Activated T-cell treated with anti-CD3 and anti-CD28 coated beads, Interleukin-2, amount 50 U/mL, for 4 hours (primary cell): ENCODE measurements at regions not wholly inside any gene's neighbourhood (a gene's known extent, or its start where the extent isn't known, plus 50 kb on each side); places are given as distances from the start of the nearest gene placed in this dataset.
A peak's percentile ranks its signal among the peaks of the same experiment; 100 is the strongest.
"Not testable (repeated sequence)": the region's sequence is repeated elsewhere in the genome, so short reads cannot be mapped to it uniquely, and the experiment has no call there.

Source experiments
- ATAC-seq, 2 donors: fragments of 200-7000 bp; cut with Tn5 transposase; one replicate each; pipeline ENCODE4 v1.10.0; 2021
- DNase-seq: peaks from one replicate; pipeline ENCODE4 v3.0.0-alpha.2; 2020
- H3K27me3 Mint-ChIP-seq: one replicate; pipeline ENCODE4 v1.8.0; 2021; ENCODE audit warnings: low read depth, mixed read lengths
- H3K36me3 Mint-ChIP-seq: one replicate; pipeline ENCODE4 v1.8.0; 2022; ENCODE audit warnings: mixed read lengths; ENCODE audit not compliant: insufficient read depth
- H3K4me1 Mint-ChIP-seq: one replicate; pipeline ENCODE4 v1.8.0; 2021; ENCODE audit warnings: low read depth, mixed read lengths
- H3K4me3 Mint-ChIP-seq: one replicate; pipeline ENCODE4 v1.8.0; 2021; ENCODE audit warnings: mild to moderate bottlenecking, moderate library complexity, mixed read lengths
- H3K9me3 Mint-ChIP-seq: one replicate; pipeline ENCODE4 v1.8.0; 2021; ENCODE audit warnings: mixed read lengths

- no peaks in the 10 kb centered on the region for H3K36me3 Mint-ChIP-seq
- peaks cover 2% of the 10 kb centered on the region for H3K27me3 Mint-ChIP-seq
- no peak overlapping the region for H3K4me3 Mint-ChIP-seq
- DNase-seq (no peak), ATAC-seq (no peak)
- H3K4me1 Mint-ChIP-seq, result no peaks in the 10 kb centered on the region
- peaks cover 33% of the 10 kb centered on the region for H3K9me3 Mint-ChIP-seq
Observed at GRCh38 chr4:1589098-1589497, 95.0 kb downstream of the FAM53A start.

- Mint-ChIP-seq H3K27me3 (peaks cover 2% of the 10 kb centered on the region), H3K4me1 (no peaks in the 10 kb centered on the region), H3K4me3 (no peak overlapping the region), H3K9me3 (peaks cover 33% of the 10 kb centered on the region), H3K36me3 (no peaks in the 10 kb centered on the region)
- ATAC-seq (no peak), DNase-seq (no peak)
Observed at GRCh38 chr4:1588306-1588705, 95.8 kb downstream of the FAM53A start.

GRCh38 chr4:1584498-1584897, 99.6 kb downstream of the FAM53A start:
- peaks cover 2% of the 10 kb centered on the region for H3K27me3 Mint-ChIP-seq
- H3K9me3 Mint-ChIP-seq, result peaks cover 20% of the 10 kb centered on the region
- H3K36me3 Mint-ChIP-seq, result no peaks in the 10 kb centered on the region
- H3K4me3 Mint-ChIP-seq, result no peak overlapping the region
- H3K4me1 Mint-ChIP-seq, result peaks cover 4% of the 10 kb centered on the region
- ATAC-seq (no peak), DNase-seq (no peak)

GRCh38 chr4:1583859-1584258, 100.3 kb downstream of the FAM53A start:
- ATAC-seq, result no peak
- peaks cover 15% of the 10 kb centered on the region for H3K9me3 Mint-ChIP-seq
- H3K27me3 Mint-ChIP-seq, result peaks cover 2% of the 10 kb centered on the region
- H3K4me1 Mint-ChIP-seq, result peaks cover 4% of the 10 kb centered on the region
- DNase-seq, result no peak
- H3K36me3 Mint-ChIP-seq, result no peaks in the 10 kb centered on the region
- no peak overlapping the region for H3K4me3 Mint-ChIP-seq

- H3K36me3 Mint-ChIP-seq, result no peaks in the 10 kb centered on the region
- ATAC-seq (no peak), DNase-seq (no peak)
- H3K4me3 Mint-ChIP-seq, result no peak overlapping the region
- peaks cover 4% of the 10 kb centered on the region for H3K4me1 Mint-ChIP-seq
- H3K9me3 Mint-ChIP-seq, result peaks cover 8% of the 10 kb centered on the region
- no peaks in the 10 kb centered on the region for H3K27me3 Mint-ChIP-seq
Observed at GRCh38 chr4:1583051-1583785, 100.9 kb downstream of the FAM53A start.

DNA sequence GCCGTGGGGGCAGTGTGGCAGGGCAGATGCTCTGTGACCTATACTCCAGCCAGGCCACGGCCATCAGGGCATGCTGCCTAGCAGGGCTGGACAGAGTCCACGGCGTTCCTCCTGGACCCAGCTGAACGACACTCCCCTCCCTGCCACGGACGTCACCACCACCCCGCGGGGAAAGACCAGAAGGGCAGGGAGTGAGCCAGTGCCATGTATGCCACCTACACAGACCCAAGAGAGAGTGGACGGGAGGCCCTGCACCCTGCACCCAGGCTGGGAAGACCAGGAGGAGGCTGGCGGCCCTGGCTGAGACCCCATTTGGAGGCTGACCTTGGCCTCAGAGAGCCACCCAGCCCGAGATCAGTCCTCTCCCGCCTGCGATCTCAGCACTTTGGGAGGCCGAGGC, 101.9 kb downstream of the FAM53A start:
- H3K4me1 Mint-ChIP-seq, result peaks cover 4% of the 10 kb centered on the region
- H3K27me3 Mint-ChIP-seq, result no peaks in the 10 kb centered on the region
- ATAC-seq (no peak), DNase-seq (no peak)
- no peak overlapping the region for H3K4me3 Mint-ChIP-seq
- no peaks in the 10 kb centered on the region for H3K36me3 Mint-ChIP-seq
- H3K9me3 Mint-ChIP-seq, result peaks cover 5% of the 10 kb centered on the region

DNA sequence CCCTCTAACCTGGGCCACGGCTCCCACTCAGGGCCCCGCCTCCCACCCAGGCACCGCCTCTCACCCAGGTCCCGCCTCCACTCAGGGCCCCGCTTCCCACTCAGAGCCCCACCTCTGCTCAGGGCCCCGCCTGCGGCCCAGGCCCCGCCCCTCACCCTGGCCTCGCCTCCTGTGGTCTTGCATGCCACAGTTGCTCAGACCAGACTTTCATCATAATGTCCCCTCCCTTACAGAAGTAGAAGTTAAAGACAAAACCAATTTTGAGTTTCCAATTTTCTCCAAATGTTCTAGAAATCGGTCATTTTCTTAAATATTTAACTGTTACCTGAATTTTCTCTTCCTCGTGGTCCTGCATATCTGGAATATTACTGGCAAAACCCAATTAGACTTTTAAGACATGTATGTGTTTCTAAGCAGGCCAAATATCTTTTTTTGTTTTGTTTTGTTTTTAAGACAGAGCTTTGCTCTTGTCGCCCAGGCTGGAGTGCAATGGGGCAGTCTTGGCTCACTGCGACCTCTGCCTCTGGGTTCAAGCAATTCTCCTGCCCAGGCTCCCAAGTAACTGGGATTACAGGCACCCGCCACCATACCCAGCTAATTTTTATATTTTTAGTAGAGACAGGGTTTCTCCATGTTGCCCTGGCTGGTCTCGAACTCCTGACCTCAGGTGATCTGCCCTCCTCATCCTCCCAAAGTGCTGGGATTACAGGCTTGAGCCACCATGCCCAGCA, 102.8 kb downstream of the FAM53A start:
- not testable (repeated sequence) for H3K9me3 Mint-ChIP-seq, H3K36me3 Mint-ChIP-seq, H3K4me1 Mint-ChIP-seq, H3K27me3 Mint-ChIP-seq
- DNase-seq (peak; percentile 83), ATAC-seq (peak; percentile 57 to 64)
- H3K4me3 Mint-ChIP-seq, result peak overlapping the region; percentile 24

DNA sequence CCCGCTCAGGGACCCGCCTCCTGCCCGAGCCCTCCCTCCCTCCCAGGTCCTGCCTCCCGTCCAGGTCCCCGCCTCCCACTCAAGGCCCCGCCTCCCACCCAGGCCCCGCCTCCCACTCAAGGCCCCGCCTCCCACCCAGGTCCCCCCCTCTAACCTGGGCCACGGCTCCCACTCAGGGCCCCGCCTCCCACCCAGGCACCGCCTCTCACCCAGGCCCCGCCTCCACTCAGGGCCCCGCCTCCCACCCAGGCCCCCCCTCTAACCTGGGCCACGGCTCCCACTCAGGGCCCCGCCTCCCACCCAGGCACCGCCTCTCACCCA, 103.5 kb downstream of the FAM53A start:
- DNase-seq, H3K9me3 Mint-ChIP-seq, H3K4me1 Mint-ChIP-seq, H3K4me3 Mint-ChIP-seq, H3K36me3 Mint-ChIP-seq, ATAC-seq, H3K27me3 Mint-ChIP-seq: not testable (repeated sequence)

DNA sequence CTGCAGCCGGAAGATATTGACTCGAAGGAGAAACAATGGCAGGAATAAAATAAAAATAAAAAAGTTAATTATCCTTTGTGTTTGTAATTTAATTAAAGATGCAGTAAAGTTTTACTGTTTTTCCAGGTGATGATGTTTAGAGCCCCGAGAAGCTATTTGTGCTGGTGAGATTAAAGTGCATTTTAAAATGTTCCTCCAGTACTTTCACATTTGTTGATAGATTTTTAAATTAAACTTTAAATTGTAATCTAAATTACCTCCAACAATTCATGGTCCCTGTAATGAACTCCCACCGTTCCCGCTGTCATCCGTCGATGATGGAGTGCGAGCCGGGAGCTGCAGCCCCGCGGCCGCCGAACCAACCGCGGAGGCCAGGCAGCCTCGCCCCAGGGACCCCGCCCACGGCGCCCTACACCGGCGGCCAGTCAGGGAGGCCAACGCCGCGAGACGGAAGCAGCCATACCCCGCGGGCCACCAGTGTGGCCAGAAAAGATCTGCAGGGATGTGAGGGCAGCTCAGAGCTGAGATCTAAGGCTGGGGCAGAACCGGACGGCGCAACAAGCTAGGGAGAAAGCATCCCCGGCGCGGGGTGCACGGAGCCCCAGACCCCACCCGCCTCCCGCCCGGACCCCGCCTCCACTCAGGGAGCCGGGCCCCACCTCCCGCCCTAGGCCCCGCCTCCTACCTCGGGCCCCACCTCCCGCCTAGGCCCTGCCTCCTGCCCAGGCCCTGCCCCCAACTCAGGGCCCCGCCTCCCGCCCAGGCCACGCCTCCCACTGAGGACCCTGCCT, 104.0 kb downstream of the FAM53A start:
- ATAC-seq, result peak; percentile 74 to 76
- H3K36me3 Mint-ChIP-seq, result no peaks in the 10 kb centered on the region
- peak; percentile 95 for DNase-seq
- H3K4me1 Mint-ChIP-seq, result peaks cover 4% of the 10 kb centered on the region
- H3K4me3 Mint-ChIP-seq, result peak overlapping the region; percentile 71
- no peaks in the 10 kb centered on the region for H3K9me3 Mint-ChIP-seq
- no peaks in the 10 kb centered on the region for H3K27me3 Mint-ChIP-seq

DNA sequence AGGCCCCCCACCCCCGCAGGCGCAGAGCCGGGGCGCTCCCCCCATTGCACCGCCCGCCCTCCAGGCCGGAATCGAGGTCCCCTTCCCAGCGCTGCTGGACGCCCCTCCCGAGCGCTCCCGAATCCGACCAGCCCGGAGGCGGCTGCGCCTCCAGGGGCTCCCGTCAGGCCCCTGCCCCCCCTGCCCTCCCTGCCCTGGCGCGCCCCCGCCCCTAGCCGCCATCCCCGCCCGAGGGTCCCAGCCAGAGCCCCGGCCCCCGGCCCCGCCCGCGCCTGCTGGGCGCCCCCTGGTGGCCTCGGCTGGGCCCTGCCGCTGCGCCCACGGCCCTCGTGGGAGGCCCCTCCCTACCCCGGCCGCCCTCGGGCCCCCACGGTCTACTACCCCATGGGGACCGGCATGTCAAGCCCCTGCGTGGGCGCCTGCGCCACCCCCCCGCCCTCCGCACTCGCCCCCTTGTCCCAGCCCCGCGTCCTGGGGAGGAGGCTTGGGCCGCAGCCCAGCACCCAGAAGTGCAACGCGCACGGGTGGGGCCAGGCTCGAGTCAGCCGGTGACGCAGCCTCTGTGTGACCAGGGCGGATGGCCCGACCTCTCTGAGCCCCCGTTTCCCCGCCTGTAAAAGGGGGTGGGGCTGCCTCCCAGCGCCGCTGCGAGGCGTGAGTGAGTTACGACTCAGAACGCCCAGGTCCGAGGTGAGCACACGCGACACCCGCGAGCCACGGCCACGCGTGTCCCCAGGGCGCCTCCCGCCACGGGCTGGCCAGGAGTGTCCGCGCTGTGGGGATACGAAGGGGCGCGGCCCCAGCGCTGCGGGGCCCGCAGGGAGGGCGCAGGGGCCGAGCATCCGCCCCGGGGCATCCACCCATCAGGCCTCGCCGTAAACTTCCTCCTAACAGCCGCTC, 104.9 kb downstream of the FAM53A start:
- Mint-ChIP-seq H3K9me3 (no peaks in the 10 kb centered on the region), H3K4me1 (peaks cover 4% of the 10 kb centered on the region), H3K4me3 (peak overlapping the region; percentile 71), H3K36me3 (no peaks in the 10 kb centered on the region), H3K27me3 (no peaks in the 10 kb centered on the region)
- ATAC-seq, result peak; percentile 65 to 66
- peak; percentile 68 for DNase-seq

DNA sequence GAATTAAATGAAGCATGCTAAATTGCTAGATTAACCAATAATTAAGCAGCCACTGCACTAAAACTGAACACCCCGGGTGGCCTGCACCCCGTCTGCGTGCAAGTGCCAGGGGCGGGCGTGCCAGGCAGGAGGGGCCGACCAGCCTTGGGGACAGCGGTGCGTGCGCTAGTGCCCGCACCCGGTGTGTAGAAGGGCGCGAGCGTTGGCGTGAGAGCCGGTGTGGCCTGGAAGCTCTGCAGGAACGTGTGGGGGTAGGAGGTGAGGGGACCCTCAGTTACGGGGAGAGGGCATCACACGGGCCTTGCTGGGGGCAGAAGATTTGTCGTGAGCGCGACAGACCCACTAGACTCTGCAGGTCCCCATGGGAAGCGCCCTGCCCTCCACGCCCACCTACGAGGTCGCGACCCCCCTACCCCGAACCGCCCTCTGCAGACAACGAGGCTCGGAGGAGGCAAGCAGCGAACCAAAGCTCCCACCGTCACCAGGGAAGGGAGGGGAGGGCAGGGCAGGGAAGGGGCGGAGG, 105.8 kb downstream of the FAM53A start:
- Mint-ChIP-seq H3K27me3 (no peaks in the 10 kb centered on the region), H3K4me1 (peaks cover 4% of the 10 kb centered on the region), H3K36me3 (no peaks in the 10 kb centered on the region), H3K9me3 (no peaks in the 10 kb centered on the region), H3K4me3 (peak overlapping the region; percentile 58)
- DNase-seq, result no peak
- ATAC-seq, result no peak

DNA sequence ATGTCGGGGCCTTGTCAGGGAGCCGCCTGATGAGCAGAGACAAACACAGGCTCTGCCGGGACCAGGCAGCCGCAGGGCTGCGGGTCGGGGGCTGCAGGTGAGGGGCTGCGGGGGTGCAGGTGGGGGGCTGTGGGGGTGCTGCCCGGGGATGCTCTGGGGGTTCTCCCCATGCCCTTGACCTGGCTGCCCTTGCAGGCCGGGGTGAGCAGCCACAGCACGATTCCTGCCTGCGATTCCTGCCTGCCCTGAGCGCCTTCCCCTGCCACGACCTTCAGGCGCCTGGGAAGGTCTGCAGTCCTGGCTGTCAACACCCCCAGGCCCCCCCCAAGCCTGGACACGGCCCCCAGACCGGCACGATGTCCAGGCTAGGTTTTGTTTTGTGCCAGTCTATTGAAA, 106.3 kb downstream of the FAM53A start:
- Mint-ChIP-seq H3K4me3 (no peak overlapping the region), H3K36me3 (no peaks in the 10 kb centered on the region), H3K9me3 (no peaks in the 10 kb centered on the region), H3K27me3 (no peaks in the 10 kb centered on the region), H3K4me1 (peaks cover 6% of the 10 kb centered on the region)
- ATAC-seq (no peak), DNase-seq (no peak)

GRCh38 chr4:1576961-1577821, 106.9 kb downstream of the FAM53A start:
- Mint-ChIP-seq H3K9me3 (no peaks in the 10 kb centered on the region), H3K4me1 (peaks cover 7% of the 10 kb centered on the region), H3K4me3 (no peak overlapping the region), H3K36me3 (no peaks in the 10 kb centered on the region), H3K27me3 (no peaks in the 10 kb centered on the region)
- DNase-seq (no peak), ATAC-seq (no peak)
